HCT116 (cell line): ENCODE measurements at regions not wholly inside any gene's neighbourhood (a gene's known extent, or its start where the extent isn't known, plus 50 kb on each side); places are given as distances from the start of the nearest gene placed in this dataset.

ENCODE experiments used
- ATAC-seq: fragments of 200-7000 bp; cut with Tn5 transposase; 2 replicates; pipeline ENCODE4 v1.9.1; 2020; ENCODE audit warnings: mild to moderate bottlenecking, moderate library complexity
- BruUV-seq: library from RNA; stranded (reverse); fragments of 400-500 nt; replicated peaks from 2 replicates; lab custom pipeline; 2021; lab: Mats Ljungman, UMichigan
- CTCF ChIA-PET: fragments of 300-600 bp; sonication (Branson Sonifier 250); formaldehyde crosslinking; loops from one replicate; lab custom pipeline; 2021; ENCODE audit warnings: antibody characterized with exemption; lab: Charles Lee
- POLR2A ChIA-PET: fragments of 300-600, 350-600 bp; sonication (Branson Sonifier 250); formaldehyde crosslinking; loops from one replicate; lab custom pipeline; 2021; ENCODE audit warnings: antibody characterized with exemption; lab: Charles Lee
- RAD21 ChIA-PET, 2 experiments: fragments of 300-600 bp; sonication (Branson Sonifier 250); formaldehyde crosslinking; loops; one replicate each; lab custom pipeline; 2023; ENCODE audit warnings: low total read pairs in 2 of 2; ENCODE audit not compliant: uncharacterized antibody in 2 of 2, unreplicated experiment in 2 of 2, low non-redundant PET in 1 of 2; lab: Charles Lee
- DNase-seq: peaks from one replicate; pipeline ENCODE4 v3.0.0-alpha.2; 2010; ENCODE audit warnings: low read depth, low spot score
- H2AFZ ChIP-seq: fragments of 200-600 bp; shearing (Covaris generic), sonication (generic); 2 replicates; pipeline ENCODE4 v1.6.1; 2017; ENCODE audit warnings: low read depth, mixed run types, mixed read lengths, antibody characterized with exemption, low read length; ENCODE audit not compliant: poor library complexity, severe bottlenecking
- H3K27ac ChIP-seq: 2 replicates; pipeline ENCODE4 v1.5.1; 2012; ENCODE audit warnings: low read depth, low read length
- H3K27me3 ChIP-seq: fragments of 200-600 bp; sonication (generic); 2 replicates; pipeline ENCODE4 v1.6.1; 2016; ENCODE audit warnings: mixed run types, low read length, mixed read lengths; ENCODE audit not compliant: insufficient read depth
- H3K36me3 ChIP-seq, 2 experiments: fragments of 200-500 bp in 1 of 2; fragments of 200-600 bp in 1 of 2; sonication (Bioruptor generic) in 1 of 2; sonication (generic) in 1 of 2; 2 replicates each; pipeline versions ENCODE4 v1.5.1 to v1.6.1; 2014 to 2016; ENCODE audit warnings: low read length in 2 of 2, inconsistent platforms in 1 of 2, mixed read lengths in 1 of 2, mixed run types in 1 of 2; ENCODE audit not compliant: insufficient read depth in 2 of 2, control insufficient read depth in 1 of 2
- H3K4me1 ChIP-seq, 2 experiments: fragments of 200-600 bp in 1 of 2; sonication (generic) in 1 of 2; 2 replicates each; pipeline versions ENCODE4 v1.5.1 to v1.6.1; 2012 to 2017; ENCODE audit warnings: low read length in 2 of 2, inconsistent platforms in 1 of 2, mild to moderate bottlenecking in 1 of 2, mixed read lengths in 1 of 2, mixed run types in 1 of 2, moderate library complexity in 1 of 2; ENCODE audit not compliant: insufficient read depth in 2 of 2, control insufficient read depth in 1 of 2
- H3K4me2 ChIP-seq: fragments of 200-600 bp; sonication (generic); 2 replicates; pipeline ENCODE4 v1.6.1; 2017; ENCODE audit warnings: mixed run types, low read length, mixed read lengths
- H3K4me3 ChIP-seq, 2 experiments: fragments of 200-600 bp in 1 of 2; sonication (generic) in 1 of 2; replicated peaks in 1 of 2; 2 replicates each; pipeline ENCODE4 v1.5.1; 2011 to 2016; ENCODE audit warnings: low read length in 2 of 2, control low read depth in 1 of 2, low read depth in 1 of 2, mild to moderate bottlenecking in 1 of 2, mixed read lengths in 1 of 2, mixed run types in 1 of 2
- H3K79me2 ChIP-seq: fragments of 200-600 bp; sonication (generic); 2 replicates; pipeline ENCODE4 v1.6.1; 2017; ENCODE audit warnings: mild to moderate bottlenecking, mixed run types, low read length, moderate library complexity, mixed read lengths; ENCODE audit not compliant: insufficient read depth
- H3K9ac ChIP-seq: fragments of 200-600 bp; sonication (generic); 2 replicates; pipeline ENCODE4 v1.6.1; 2016; ENCODE audit warnings: low read length, mixed read lengths
- H3K9me2 ChIP-seq: fragments of 200-600 bp; sonication (generic), shearing (Covaris generic); 2 replicates; pipeline ENCODE4 v1.6.1; 2017; ENCODE audit warnings: mixed run types, mild to moderate bottlenecking, moderate library complexity; ENCODE audit not compliant: insufficient read depth
- H3K9me3 ChIP-seq, 2 experiments: fragments of 200-500 bp in 1 of 2; fragments of 200-600 bp in 1 of 2; sonication (Bioruptor generic) in 1 of 2; sonication (generic) in 1 of 2; 2 replicates each; pipeline ENCODE4 v1.6.1; 2014 to 2017; ENCODE audit warnings: low read length in 2 of 2, mixed read lengths in 2 of 2, inconsistent platforms in 1 of 2, low read depth in 1 of 2, mild to moderate bottlenecking in 1 of 2, mixed run types in 1 of 2, moderate library complexity in 1 of 2; ENCODE audit not compliant: control insufficient read depth in 1 of 2, insufficient read depth in 1 of 2
- H4K20me1 ChIP-seq: fragments of 200-600 bp; sonication (generic), shearing (Covaris generic); 2 replicates; pipeline ENCODE4 v1.6.1; 2017; ENCODE audit warnings: mixed run types, mild to moderate bottlenecking, moderate library complexity; ENCODE audit not compliant: insufficient read depth
- CBX3 ChIP-seq: IDR thresholded peaks from 2 replicates; pipeline ENCODE4 v1.6.1; 2012; ENCODE audit warnings: low read depth
- CEBPB ChIP-seq: IDR thresholded peaks from 2 replicates; pipeline ENCODE4 v1.6.1; 2012; ENCODE audit warnings: low read depth
- EGR1 ChIP-seq: IDR thresholded peaks from 2 replicates; pipeline ENCODE4 v1.6.1; 2012; ENCODE audit warnings: low read depth
- FOSL1 ChIP-seq: IDR thresholded peaks from 2 replicates; pipeline ENCODE4 v1.6.1; 2012; ENCODE audit warnings: low read depth
- POLR2A ChIP-seq: IDR thresholded peaks from 2 replicates; pipeline ENCODE4 v1.7.0; 2011; ENCODE audit warnings: borderline replicate concordance; ENCODE audit not compliant: insufficient read depth, insufficient read length; ENCODE audit errors: extremely low read depth
- POLR2AphosphoS5 ChIP-seq: IDR thresholded peaks from 2 replicates; pipeline ENCODE4 v1.6.1; 2011; ENCODE audit warnings: mild to moderate bottlenecking, low read depth, low read length, moderate library complexity
- RAD21 ChIP-seq: IDR thresholded peaks from 2 replicates; pipeline ENCODE4 v1.6.1; 2012; ENCODE audit warnings: low read depth, mild to moderate bottlenecking
- SRF ChIP-seq: IDR thresholded peaks from 2 replicates; pipeline ENCODE4 v1.6.1; 2012; ENCODE audit warnings: low read depth
- TCF7L2 ChIP-seq: IDR thresholded peaks from 2 replicates; pipeline ENCODE4 v1.7.0; 2011; ENCODE audit warnings: borderline replicate concordance, inconsistent platforms; ENCODE audit not compliant: insufficient read depth, insufficient read length; ENCODE audit errors: extremely low read depth
- YY1 ChIP-seq: IDR thresholded peaks from 2 replicates; pipeline ENCODE4 v1.6.1; 2011; ENCODE audit warnings: low read length, low read depth, moderate library complexity, mild to moderate bottlenecking; ENCODE audit not compliant: insufficient replicate concordance; ENCODE audit errors: extremely low read depth
- ZFX ChIP-seq: fragments of 450-650 bp; IDR thresholded peaks from 2 replicates; pipeline ENCODE4 v1.6.1; 2017
- ZNF274 ChIP-seq: fragments of 200-500 bp; sonication (Bioruptor generic); IDR thresholded peaks from 2 replicates; pipeline ENCODE4 v1.6.1; 2014; ENCODE audit warnings: mild to moderate bottlenecking, low read depth, low read length, inconsistent platforms
- intact Hi-C: fragments of 100-400 bp; cut with micrococcal nuclease; formaldehyde crosslinking; loops from 2 replicates; pipeline ENCODE4 v1.10.0; 2022
- TF ChIP-seq, protein P1 (sequence below): IDR thresholded peaks from 2 replicates; pipeline ENCODE4 v1.6.1; 2012
- TF ChIP-seq, protein P2 (sequence below): IDR thresholded peaks from 2 replicates; pipeline ENCODE4 v1.6.1; 2012

DNA sequence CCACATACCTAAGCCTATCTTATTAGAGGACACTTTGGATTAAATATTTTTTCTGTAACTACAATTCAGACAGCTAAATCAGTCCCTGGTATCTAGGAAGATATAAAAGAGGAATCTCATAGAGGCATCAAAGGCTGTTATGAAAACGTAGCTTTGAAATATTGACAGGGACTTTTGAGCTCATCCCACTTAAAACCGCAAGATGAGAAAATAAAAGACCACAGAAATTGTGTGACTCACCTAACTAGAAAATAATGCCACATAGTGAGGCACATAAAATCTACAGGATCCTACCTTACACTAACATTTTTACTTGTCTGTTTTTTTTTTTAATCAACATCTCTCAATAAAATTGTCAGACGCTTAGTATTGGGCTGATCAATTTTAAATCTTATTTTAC is 686.5 kb upstream of the COX7C start:
- ChIA-PET RAD21 (no interaction called here), POLR2A (no interaction called here), CTCF (no interaction called here)
- Histone ChIP-seq H2AFZ (no peak overlapping the region), H3K4me2 (no peak overlapping the region), H3K9me3 (no peaks in the 10 kb centered on the region), H3K79me2 (no peaks in the 10 kb centered on the region), H3K9ac (no peak overlapping the region), H3K4me3 (no peak overlapping the region), H3K4me1 (no peaks in the 10 kb centered on the region), H3K9me2 (no peaks in the 10 kb centered on the region), H3K27ac (no peak overlapping the region), H4K20me1 (no peaks in the 10 kb centered on the region), H3K36me3 (no peaks in the 10 kb centered on the region), H3K27me3 (no peaks in the 10 kb centered on the region)
- ATAC-seq (no peak), DNase-seq (no peak)
- intact Hi-C loops = no loop called here
- no TSS peak for BruUV-seq
- TF ChIP-seq POLR2A (no peak), FOSL1 (no peak), CEBPB (no peak), SRF (no peak), ZFX (no peak), RAD21 (no peak), YY1 (no peak), EGR1 (no peak), TCF7L2 (no peak), ZNF274 (no peak), POLR2AphosphoS5 (no peak), CBX3 (no peak)
- TF ChIP-seq, protein P1, sequence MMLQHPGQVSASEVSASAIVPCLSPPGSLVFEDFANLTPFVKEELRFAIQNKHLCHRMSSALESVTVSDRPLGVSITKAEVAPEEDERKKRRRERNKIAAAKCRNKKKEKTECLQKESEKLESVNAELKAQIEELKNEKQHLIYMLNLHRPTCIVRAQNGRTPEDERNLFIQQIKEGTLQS = no peak
- TF ChIP-seq, protein P2, sequence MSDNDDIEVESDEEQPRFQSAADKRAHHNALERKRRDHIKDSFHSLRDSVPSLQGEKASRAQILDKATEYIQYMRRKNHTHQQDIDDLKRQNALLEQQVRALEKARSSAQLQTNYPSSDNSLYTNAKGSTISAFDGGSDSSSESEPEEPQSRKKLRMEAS = no peak
